Fibroblast of gingiva (primary cell): ENCODE measurements at regions not wholly inside any gene's neighbourhood (a gene's known extent, or its start where the extent isn't known, plus 50 kb on each side); places are given as distances from the start of the nearest gene placed in this dataset.
"Not testable (repeated sequence)": the region's sequence is repeated elsewhere in the genome, so short reads cannot be mapped to it uniquely, and the experiment has no call there.

Experiments used
- DNase-seq: peaks from one replicate; pipeline ENCODE4 v3.0.0-alpha.2; 2011; ENCODE audit warnings: low read depth

DNA sequence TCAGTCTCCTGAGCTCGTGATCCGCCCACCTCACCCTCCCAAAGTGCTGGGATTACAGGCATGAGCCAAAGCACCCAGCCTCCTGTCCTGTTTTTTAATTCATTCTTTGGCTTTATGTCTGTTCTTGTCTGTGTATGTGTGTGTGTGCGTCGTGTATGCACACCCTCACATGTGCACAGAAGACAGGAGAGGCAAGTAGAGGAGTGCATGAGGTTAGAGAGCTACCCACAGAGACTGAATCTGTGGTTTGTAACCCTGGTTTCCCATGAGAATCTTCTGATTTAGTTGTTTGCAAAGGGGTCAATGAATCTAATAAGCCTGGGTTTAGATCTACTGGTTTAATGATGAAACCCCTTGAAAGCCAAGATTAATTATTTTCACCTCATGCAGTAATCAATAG lies 1090.0 kb downstream of the EPHA3 start:
- not testable (repeated sequence) for DNase-seq

DNA sequence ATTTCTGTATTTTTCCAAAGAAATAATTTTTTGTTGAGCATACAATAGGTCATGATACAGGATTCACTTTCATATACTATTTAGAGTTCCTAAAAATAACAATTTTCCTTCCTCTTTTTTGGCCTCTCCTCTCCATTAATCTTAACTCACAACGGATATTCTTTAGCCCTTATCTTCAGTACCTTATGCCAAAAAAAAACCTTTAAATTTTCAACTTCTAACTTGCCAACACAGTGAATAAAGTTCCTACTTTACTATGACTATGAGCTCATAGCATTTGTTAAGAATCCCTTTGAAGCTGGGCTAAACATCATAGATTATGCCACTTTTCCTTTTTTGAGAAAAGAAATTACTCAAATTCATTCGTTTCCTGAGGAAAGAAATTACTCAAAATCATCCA lies 1095.5 kb downstream of the EPHA3 start:
- not testable (repeated sequence) for DNase-seq

DNA sequence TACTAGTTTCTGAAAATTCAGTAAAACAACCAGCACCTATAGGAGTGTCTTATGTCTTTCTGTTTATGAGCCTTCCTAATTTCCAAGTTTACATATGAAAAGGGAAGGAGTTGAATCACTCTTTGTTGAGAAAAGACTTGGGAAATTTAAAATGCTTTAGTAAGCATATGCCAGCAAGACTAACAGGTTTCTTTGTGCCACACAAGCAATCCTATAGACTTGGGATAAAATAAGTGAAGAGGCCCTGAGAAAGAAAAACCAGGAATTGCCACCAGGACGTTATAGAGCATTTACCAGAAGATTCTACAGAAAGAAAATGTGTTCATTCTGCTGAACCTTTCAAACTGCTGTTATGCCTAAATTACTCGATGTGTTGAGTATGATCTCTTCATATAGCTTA lies 1099.1 kb downstream of the EPHA3 start:
- not testable (repeated sequence) for DNase-seq

DNA sequence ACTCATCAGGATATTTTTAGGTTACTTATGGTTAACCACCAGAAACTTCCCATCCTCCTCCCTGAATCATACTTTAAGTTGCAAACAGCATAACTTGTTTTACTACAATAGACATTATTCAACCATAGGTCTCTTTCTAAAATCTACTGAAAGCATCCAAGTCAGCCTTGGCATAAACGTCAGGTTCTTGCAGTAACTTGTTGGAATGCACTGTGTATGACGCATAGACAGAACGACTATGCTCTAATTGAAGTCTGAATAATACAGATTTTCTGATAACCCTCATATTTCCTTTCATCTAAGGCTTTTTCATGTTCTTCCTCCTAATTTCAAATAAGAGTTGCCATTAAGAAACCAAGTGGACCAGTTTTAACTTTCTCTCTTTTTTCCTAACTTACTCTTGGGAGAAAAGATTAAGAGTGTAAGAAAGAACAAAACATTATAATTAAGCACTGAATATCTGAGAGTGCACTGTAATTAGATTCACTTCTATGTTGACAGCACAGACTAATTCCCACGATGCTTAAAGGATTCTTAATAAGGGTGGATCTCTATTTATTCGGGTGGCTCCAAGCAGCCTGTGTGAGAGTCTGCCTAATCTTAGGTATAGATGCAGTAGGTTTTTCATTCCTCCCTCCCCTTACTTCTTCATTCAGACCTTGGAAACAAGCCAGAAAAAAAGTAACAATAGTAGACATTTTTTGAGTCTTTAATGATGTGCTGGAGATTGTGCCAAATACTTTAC lies 1100.1 kb downstream of the EPHA3 start:
- DNase-seq = peak; percentile 7

DNA sequence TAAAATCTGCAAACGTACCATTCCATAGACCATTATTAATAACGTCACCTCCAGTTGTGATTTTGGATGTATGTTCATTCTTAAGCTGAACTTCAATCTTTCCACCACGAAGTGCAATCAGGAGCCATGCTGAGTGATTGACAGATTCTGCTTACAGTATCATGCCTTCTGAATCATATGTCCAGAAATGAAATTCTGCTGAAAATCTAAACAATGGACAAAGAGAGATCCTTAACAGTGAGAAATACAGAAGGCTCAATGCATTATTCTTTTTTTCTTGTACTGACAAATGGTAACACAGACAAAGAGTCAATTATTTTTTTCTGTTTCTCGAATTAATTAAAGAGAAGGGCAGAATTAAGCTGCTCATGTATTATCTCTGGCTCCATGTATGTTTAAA lies 1114.5 kb downstream of the EPHA3 start:
- DNase-seq = no peak

DNA sequence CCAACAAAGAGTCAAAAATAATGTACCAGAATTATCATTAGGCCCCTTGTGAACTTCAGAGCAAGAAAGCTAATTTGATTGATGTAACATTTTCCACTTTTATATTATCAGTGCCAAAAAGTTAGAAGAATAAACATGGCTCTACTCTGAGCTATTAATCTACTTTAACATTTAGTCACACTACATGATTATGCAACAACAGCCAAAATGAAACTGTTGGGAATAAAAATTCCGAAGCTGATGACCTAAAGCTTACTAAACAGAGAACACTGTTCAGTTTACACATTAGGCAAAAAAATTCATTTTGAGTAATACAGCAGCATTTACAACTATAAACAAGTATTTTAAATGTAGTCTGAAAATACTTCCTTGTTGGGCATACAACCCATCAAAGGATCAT lies 1134.1 kb downstream of the EPHA3 start:
- peak; percentile 2 for DNase-seq

DNA sequence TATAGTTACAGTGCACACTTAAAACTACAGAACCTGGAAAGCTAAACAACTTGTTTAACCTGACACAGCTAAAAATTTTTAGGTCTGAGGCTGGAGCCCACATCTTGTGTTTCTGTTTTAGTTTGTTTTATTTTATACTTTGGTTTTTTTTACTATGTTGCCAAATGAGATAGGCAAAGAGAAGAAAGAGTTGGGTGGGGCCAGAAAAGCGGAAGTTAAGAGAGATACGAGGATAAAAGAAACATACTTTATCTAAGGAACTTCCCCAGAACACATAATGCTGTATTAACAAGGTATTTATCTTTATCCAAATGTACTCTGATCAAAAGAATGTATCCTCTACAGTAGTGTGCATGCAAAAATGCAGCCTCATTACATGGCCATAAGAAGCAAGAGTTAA lies 1145.7 kb downstream of the EPHA3 start:
- DNase-seq = no peak

DNA sequence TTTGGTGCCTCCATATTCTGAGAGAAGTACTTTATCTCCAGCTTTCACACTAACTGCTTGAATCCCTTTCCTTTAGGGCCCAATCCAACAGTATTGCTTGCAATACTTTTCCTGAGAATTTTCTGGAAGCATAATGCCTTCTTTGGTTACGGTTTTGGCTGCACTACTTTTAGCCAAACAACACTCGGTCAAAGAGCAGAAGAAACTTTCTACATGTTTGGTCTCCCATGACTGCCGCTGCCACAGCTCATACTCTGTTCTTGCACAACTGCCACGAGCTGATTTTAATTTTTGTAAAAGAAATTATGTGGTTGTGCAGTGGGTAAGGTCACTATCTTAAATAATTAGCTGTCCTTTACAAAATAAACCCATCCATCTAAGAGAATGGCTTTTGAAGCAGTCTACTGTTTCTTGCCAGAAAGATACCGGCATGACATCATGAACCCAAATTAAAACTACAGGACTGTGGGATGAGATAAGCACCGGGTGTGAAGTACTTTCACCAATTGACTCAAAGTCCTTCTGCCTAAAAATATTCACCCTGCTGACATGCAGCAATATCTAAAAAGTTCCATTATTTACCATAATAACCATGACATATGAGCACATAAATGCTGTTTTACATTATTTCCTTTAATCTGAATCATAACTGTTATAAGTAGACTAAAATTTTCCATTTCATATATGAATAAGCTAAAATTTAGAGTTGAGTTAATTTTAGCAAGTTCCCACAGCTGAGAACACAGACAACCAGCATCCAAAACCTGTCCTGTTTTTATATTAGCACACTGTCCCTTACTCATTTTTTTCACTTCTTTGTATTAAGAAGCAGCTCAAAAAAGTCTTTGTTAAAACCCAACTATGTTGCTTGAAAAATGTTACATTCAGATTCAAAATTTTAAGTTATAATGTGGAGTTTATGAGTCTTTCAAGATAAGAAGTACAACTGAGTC lies 1154.3 kb downstream of the EPHA3 start:
- no peak for DNase-seq
